Right cardiac atrium (tissue), 5 donors: ENCODE measurements at regions not wholly inside any gene's neighbourhood (a gene's known extent, or its start where the extent isn't known, plus 50 kb on each side); places are given as distances from the start of the nearest gene placed in this dataset.

Experiments
- ATAC-seq, 2 donors: fragments of 200-7000 bp; cut with Tn5 transposase; one replicate each; pipeline versions ENCODE4 v1.8.0 to v1.9.1; 2020; ENCODE audit warnings: moderate library complexity in 2 of 2, mild to moderate bottlenecking in 1 of 2
- DNase-seq, 3 donors: peaks; one replicate each; pipeline ENCODE4 v3.0.0-alpha.2; 2020
- H3K27ac ChIP-seq: one replicate; pipeline ENCODE4 v1.5.1; 2013; ENCODE audit warnings: mild to moderate bottlenecking, low read length, control low read depth, moderate library complexity
- H3K27me3 ChIP-seq: one replicate; pipeline ENCODE4 v1.6.1; 2013; ENCODE audit not compliant: control insufficient read depth, insufficient read depth
- H3K4me1 ChIP-seq: one replicate; pipeline ENCODE4 v1.6.1; 2013; ENCODE audit warnings: low read length; ENCODE audit not compliant: control insufficient read depth, insufficient read depth
- H3K4me3 ChIP-seq: one replicate; pipeline ENCODE4 v1.5.1; 2013; ENCODE audit warnings: low read length, control low read depth
- H3K9me3 ChIP-seq: one replicate; pipeline ENCODE4 v1.6.1; 2013; ENCODE audit warnings: low read length; ENCODE audit not compliant: control insufficient read depth
- WGBS: extraction: QIAGEN DNeasy Blood & Tissue Kit; methylation state at CpG from one replicate; pipeline ENCODE4 v1.1.7; 2013; 5-methylcytosine and 5-hydroxymethylcytosine counted together
- intact Hi-C, 4 donors: fragments of 100-400 bp; cut with DNase I; formaldehyde crosslinking; loops; one replicate each; pipeline versions ENCODE4 v1.11.0 to v1.14.0; 2022 to 2023
- donor health status: healthy with polysubstance abuse.
- donor health status: DM: no; HTN: yes; CAD: no.
- donor health status: DM: no; HTN: no; CAD: no.
- donor health status: DM: no; HTN: yes; CAD: no; lungs with severe emphysema.
- donor health status: DM: yes; HTN: yes; CAD: no.

DNA sequence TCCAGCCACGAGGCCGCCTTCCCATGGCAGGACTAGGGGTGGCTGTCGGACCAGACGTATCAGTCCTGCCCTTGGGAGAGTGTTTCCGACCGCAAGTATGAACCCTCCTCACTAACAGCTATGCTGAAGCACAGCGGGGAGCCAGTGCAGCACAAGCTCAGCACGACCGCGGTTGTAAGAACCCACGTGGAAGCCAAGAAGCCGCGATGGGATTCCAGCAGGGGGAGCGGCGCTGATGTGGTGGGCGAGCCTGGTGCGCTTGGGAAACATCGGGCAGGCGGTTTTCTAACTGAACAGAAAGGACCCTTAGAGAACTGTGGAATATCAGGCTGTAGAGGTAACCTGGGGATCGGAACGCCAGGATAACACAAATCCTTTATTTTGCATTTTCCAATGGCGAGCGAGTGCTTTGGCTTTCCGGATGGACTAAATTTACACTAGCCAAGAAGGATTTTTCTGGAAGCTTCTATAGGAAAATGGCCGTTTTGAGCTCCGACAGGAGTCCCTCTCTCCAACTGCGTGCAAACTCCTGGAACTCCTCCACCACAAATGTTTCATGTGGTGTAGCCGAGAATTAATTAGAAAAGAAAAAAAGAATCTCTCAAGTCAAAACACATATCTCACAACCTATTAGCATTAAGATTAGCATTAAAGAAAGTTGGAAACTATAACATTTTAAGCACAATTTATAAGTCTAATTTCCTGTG is 132.0 kb upstream of the MYCN start:
- no peaks in the 10 kb centered on the region for H3K27me3 ChIP-seq
- H3K4me3 ChIP-seq: no peak overlapping the region
- no peaks in the 10 kb centered on the region for H3K9me3 ChIP-seq
- intact Hi-C loops: no loop called here
- H3K4me1 ChIP-seq: no peaks in the 10 kb centered on the region
- 81% methylated on average over 28 of the region's 28 CpGs for WGBS
- ATAC-seq (no peak), DNase-seq (no peak)
- no peak overlapping the region for H3K27ac ChIP-seq

DNA sequence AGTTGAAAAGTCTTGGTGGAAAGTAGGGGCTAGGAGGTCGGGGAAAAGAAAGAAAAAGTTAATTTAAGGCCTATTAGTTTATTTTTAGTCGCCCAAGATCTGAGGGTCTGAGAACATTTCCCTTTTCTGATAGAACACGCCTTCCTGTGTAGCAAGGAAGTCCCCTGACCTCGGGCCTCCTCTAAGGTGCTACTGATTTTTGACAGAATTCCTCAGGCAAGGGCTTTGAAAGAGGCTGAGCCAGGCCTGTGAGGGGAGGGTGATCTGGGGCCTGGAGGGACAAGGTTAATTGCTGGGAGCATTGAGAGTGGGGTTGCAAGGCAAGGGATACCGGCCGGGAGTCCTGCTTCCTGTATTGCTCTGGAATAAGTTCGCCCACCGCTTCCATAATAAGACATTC is 131.4 kb upstream of the MYCN start:
- intact Hi-C loops: no loop called here
- H3K27ac ChIP-seq: no peak overlapping the region
- WGBS: 53% methylated on average over 8 of the region's 8 CpGs
- H3K27me3 ChIP-seq: no peaks in the 10 kb centered on the region
- no peak for DNase-seq
- H3K4me1 ChIP-seq: no peaks in the 10 kb centered on the region
- ATAC-seq: no peak
- H3K9me3 ChIP-seq: no peaks in the 10 kb centered on the region
- H3K4me3 ChIP-seq: no peak overlapping the region

DNA sequence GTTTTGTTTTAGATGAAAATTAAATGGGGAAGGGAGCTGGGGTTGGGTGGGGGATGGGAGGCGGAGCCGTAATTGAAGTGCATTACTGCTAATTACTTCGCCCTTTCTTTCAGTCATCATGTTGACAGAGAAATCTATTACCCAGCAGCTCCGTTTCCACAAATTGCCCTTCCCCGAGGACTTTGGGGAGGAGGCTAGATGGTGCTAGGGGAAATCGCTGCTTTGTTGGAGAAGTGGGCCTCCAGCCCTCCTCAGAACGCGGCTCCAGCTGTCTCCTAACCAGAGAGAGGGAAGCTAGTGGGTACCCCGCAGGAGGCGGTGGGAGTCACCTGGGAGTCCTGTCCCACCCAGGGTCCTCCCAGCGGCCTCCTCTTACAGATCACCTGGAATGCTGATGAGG is 130.9 kb upstream of the MYCN start:
- H3K27ac ChIP-seq: no peak overlapping the region
- no peak overlapping the region for H3K4me3 ChIP-seq
- no peaks in the 10 kb centered on the region for H3K4me1 ChIP-seq
- intact Hi-C loops: no loop called here
- no peaks in the 10 kb centered on the region for H3K9me3 ChIP-seq
- no peaks in the 10 kb centered on the region for H3K27me3 ChIP-seq
- DNase-seq: no peak
- ATAC-seq: no peak
- 81% methylated on average over 11 of the region's 11 CpGs for WGBS

DNA sequence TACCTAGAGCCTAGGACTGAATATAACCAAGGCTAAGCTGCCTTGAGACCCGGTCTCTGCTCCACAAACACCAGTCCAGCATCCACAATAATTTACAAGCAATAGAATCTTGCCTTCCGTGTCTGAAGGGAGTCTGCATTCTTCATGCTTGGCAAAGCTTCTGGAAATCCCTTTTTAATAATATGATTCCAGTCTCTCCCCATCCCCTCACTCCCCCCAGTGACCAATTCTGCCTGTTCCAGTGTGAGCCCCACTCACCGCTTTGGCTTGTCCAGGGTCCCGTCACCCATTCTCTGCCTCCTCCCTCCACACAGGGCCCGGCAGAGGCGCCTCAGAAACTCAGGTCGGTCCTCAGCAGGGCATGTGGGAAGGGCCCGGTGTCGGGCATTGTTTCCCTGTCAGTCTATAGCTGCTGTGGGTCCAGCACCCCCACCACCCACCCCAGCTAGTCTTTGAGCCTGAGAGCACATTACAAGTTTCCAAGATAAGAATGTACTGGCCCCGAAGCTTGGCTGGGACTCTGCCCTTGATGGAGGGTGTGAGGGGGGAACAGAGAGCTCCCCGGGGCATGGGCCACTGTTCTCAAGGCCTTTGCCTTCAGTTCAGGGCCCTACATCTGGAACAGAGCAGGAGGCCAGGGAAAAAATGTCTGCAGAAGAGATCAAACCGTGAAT is 129.7 kb upstream of the MYCN start:
- 67% methylated on average over 12 of the region's 12 CpGs for WGBS
- ATAC-seq: no peak
- peak in 1 of 3 donors; percentile 63 for DNase-seq
- intact Hi-C loops: no loop called here
- Histone ChIP-seq H3K4me1 (no peaks in the 10 kb centered on the region), H3K27me3 (no peaks in the 10 kb centered on the region), H3K4me3 (no peak overlapping the region), H3K9me3 (no peaks in the 10 kb centered on the region), H3K27ac (no peak overlapping the region)

DNA sequence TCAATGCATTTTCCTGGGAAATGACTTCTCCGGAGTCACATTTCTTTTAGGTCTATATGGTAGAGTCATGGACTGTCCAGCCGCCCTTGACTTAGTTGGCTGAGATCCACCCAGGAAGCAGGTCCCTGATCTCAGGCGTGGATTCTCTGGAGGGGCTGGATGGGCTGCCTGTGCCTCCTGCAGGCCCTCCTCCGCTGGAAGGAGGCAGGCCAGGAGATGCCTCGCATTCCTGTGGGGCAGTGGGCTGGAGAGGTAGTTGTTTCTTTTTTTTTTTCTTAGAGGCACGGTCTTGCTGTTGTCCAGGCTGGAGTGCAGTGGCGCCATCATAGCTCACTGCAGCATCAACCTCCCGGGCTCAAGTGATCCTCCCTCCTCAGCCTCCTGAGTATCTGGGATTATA is 129.0 kb upstream of the MYCN start:
- Histone ChIP-seq H3K27ac (no peak overlapping the region), H3K27me3 (no peaks in the 10 kb centered on the region), H3K4me1 (no peaks in the 10 kb centered on the region), H3K4me3 (no peak overlapping the region), H3K9me3 (no peaks in the 10 kb centered on the region)
- ATAC-seq (no peak), DNase-seq (no peak)
- 72% methylated on average over 8 of the region's 8 CpGs for WGBS
- intact Hi-C loops: no loop called here

DNA sequence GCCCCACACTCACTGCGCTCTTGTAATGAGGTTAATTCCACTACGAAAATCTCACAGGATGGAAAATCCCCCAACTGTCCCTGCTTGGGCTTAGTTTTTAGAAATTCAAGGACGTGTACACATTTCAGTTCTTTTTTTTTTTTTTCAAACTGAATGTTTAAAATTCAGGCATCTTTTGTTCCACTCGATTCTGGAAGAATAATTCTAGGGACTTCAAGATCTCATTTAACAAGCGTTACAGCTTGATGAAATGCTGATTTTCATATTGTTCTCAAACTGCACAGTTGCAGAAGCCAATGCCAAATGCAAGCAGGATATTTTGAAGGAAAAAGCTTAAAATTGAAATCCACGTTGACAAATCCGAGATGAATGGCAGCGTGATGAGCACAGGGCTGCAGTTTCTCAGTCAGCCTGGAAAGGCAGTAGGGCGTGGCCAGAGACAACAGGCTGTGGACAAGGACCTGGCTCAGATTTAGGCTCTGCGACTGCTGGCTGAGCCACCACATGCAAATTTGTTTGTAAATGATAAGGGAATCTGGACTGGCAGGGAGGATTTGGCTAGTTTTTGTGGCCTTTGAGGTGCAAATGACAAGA is 128.1 kb upstream of the MYCN start:
- intact Hi-C loops: no loop called here
- H3K27me3 ChIP-seq: no peaks in the 10 kb centered on the region
- DNase-seq (no peak), ATAC-seq (no peak)
- 74% methylated on average over 10 of the region's 10 CpGs for WGBS
- no peak overlapping the region for H3K4me3 ChIP-seq
- H3K4me1 ChIP-seq: no peaks in the 10 kb centered on the region
- no peak overlapping the region for H3K27ac ChIP-seq
- H3K9me3 ChIP-seq: no peaks in the 10 kb centered on the region

DNA sequence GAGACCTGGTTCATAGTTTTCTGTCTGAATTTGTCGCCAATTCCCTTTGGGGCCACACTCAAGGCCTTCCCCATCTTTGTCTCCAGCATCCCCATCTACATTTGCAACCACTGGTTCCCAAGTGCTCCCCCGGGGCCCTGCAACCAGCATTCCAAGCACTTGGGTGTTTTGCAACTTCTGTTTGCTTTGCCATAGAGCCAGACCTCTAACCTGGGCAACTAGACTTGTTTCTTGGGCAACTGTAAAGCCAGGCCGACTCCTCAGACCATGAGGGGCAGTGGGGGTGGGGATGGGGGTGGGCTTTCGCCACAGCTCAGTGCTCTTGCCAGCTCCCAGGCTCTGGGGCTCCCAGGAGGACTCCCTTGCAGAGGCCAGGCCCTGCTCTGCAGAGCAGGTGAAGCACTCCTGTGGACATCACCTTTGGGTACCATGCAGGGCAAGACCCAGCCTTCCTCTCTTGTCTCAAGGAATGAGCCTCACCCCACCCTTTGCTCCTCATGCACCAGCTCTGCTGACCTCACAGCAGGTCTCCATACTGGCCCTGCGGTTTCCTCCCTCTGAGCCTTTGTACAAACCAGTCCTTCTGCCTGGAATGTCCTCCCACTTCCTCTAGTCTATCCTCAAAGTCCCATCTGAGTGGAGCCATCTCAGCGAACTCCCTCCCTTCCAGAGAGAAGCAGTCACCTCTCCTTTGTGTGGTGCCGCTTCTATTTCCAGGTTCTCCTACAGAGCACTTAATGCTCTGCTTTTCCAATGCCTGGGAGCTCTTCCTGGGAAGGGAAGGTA is 126.7 kb upstream of the MYCN start:
- H3K4me1 ChIP-seq: no peaks in the 10 kb centered on the region
- DNase-seq (no peak), ATAC-seq (no peak)
- H3K4me3 ChIP-seq: no peak overlapping the region
- no peaks in the 10 kb centered on the region for H3K27me3 ChIP-seq
- WGBS: 87% methylated on average over 7 of the region's 7 CpGs
- H3K9me3 ChIP-seq: no peaks in the 10 kb centered on the region
- intact Hi-C loops: no loop called here
- no peak overlapping the region for H3K27ac ChIP-seq

DNA sequence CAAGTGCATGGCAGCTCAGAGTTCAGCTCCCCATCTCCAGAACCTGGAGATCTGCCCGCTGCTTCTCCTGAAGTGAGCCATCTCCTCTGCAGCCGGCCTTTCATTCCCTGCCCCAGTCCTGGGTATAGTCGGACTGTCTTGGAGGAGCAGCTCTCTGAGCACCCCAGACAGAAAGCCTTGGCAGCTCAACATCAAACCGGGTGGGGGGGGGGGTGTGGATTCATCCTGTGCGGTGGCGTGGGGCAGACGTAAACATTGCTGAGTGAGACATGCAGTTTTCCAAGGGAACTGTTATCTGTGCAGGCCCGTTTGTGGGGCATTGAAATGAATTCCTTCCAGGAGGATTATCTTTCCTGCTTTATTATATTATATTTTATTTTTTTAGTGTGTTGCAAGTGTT is 125.9 kb upstream of the MYCN start:
- Histone ChIP-seq H3K4me3 (no peak overlapping the region), H3K27ac (no peak overlapping the region), H3K4me1 (no peaks in the 10 kb centered on the region), H3K9me3 (no peaks in the 10 kb centered on the region), H3K27me3 (no peaks in the 10 kb centered on the region)
- DNase-seq (no peak), ATAC-seq (no peak)
- WGBS: 56% methylated on average over 8 of the region's 8 CpGs
- intact Hi-C loops: no loop called here

DNA sequence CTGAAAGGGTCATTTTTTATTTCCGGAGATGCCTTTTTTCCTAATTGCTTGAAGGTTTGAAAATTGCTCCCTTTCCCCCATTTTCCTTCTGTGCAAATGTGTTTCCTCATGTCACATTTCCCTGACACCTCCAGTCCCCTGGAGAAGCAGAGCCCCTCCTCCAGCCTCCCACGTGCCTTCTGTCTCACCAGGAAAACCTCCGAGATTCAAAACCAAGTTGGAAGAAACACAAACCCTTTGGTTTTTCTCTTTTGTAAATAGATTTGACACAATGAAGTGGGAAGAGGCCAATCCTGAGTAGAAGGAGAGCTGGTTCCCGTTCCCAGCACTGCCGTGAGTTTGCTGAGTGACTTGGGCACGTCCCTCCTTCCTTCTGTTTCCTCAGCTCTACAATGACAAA is 125.4 kb upstream of the MYCN start:
- WGBS: 44% methylated on average over 6 of the region's 6 CpGs
- ATAC-seq: no peak

DNA sequence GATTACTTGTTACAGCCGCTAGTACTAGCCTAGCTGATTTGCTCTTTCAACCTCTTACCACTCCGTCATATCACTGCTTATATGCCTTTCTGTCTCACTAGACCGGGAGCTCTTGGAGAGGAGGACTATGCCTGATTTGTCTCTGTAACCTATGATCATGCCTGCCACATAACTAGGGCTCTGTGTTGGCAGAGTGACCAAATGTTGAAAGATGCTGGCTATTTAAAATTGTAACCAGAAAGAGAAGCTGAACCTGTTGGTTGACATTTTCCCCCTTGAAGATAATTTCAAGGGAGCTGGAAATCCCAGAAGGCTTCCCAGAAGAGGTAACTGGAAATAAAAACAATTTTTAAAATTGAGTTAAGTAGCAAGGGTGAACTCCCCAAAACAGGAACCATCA is 124.1 kb upstream of the MYCN start:
- no peaks in the 10 kb centered on the region for H3K27me3 ChIP-seq
- no peak overlapping the region for H3K4me3 ChIP-seq
- ATAC-seq (no peak), DNase-seq (no peak)
- no peaks in the 10 kb centered on the region for H3K9me3 ChIP-seq
- H3K27ac ChIP-seq: no peak overlapping the region
- 91% methylated on average over 3 of the region's 3 CpGs for WGBS
- no peaks in the 10 kb centered on the region for H3K4me1 ChIP-seq
- intact Hi-C loops: no loop called here

More for the DNA sequence above, 125.4 kb upstream of the MYCN start:
- intact Hi-C loops: no loop called here
- no peaks in the 10 kb centered on the region for H3K27me3 ChIP-seq
- no peak overlapping the region for H3K4me3 ChIP-seq
- H3K9me3 ChIP-seq: no peaks in the 10 kb centered on the region
- H3K4me1 ChIP-seq: no peaks in the 10 kb centered on the region
- DNase-seq: no peak
- no peak overlapping the region for H3K27ac ChIP-seq
